ENCODE measurements at regions not wholly inside any gene's neighbourhood (a gene's known extent, or its start where the extent isn't known, plus 50 kb on each side); places are given as distances from the start of the nearest gene placed in this dataset.
A peak's percentile ranks its signal among the peaks of the same experiment; 100 is the strongest.
"Not testable (repeated sequence)": the region's sequence is repeated elsewhere in the genome, so short reads cannot be mapped to it uniquely, and the experiment has no call there.

- not testable (repeated sequence) for H3K4me1 ChIP-seq (ENCODE audit: control insufficient read depth, insufficient read depth, low read length); H3K4me3 ChIP-seq (ENCODE audit: low read depth, low read length); H3K9me3 ChIP-seq (ENCODE audit: control insufficient read depth, insufficient read depth, low read length); DNase-seq (ENCODE audit: low read depth in 4 of 6, low spot score in 6 of 6); H3K27me3 ChIP-seq (ENCODE audit: control insufficient read depth, insufficient read depth, low read length); H3K27ac ChIP-seq (ENCODE audit: low read depth, low read length)
- peaks cover 36% of the 10 kb centered on the region for H3K36me3 ChIP-seq (ENCODE audit: control insufficient read depth, insufficient read depth, low read length)
- 86% methylated on average over 15 of the region's 16 CpGs for WGBS (ENCODE audit: insufficient coverage)
These were observed 158.1 kb upstream of the CDK13 start for GRCh38 chr7:39791911-39792310.

- H3K27ac ChIP-seq (ENCODE audit: low read depth, low read length); H3K9me3 ChIP-seq (ENCODE audit: control insufficient read depth, insufficient read depth, low read length); H3K4me1 ChIP-seq (ENCODE audit: control insufficient read depth, insufficient read depth, low read length); H3K4me3 ChIP-seq (ENCODE audit: low read depth, low read length); DNase-seq (ENCODE audit: low read depth in 4 of 6, low spot score in 6 of 6); H3K27me3 ChIP-seq (ENCODE audit: control insufficient read depth, insufficient read depth, low read length): not testable (repeated sequence)
- H3K36me3 ChIP-seq (ENCODE audit: control insufficient read depth, insufficient read depth, low read length): peaks cover 36% of the 10 kb centered on the region
- WGBS (ENCODE audit: insufficient coverage): 91% methylated on average over 11 of the region's 22 CpGs
These were observed 157.0 kb upstream of the CDK13 start for GRCh38 chr7:39793026-39793425.

GRCh38 chr7:39793851-39794250 is 156.2 kb upstream of the CDK13 start:
- H3K9me3 ChIP-seq (ENCODE audit: control insufficient read depth, insufficient read depth, low read length); H3K27ac ChIP-seq (ENCODE audit: low read depth, low read length); DNase-seq (ENCODE audit: low read depth in 4 of 6, low spot score in 6 of 6); H3K27me3 ChIP-seq (ENCODE audit: control insufficient read depth, insufficient read depth, low read length); H3K4me1 ChIP-seq (ENCODE audit: control insufficient read depth, insufficient read depth, low read length); H3K4me3 ChIP-seq (ENCODE audit: low read depth, low read length): not testable (repeated sequence)
- WGBS (ENCODE audit: insufficient coverage): 96% methylated on average over 23 of the region's 23 CpGs
- peaks cover 36% of the 10 kb centered on the region for H3K36me3 ChIP-seq (ENCODE audit: control insufficient read depth, insufficient read depth, low read length)

GRCh38 chr7:39796947-39797346 is 153.1 kb upstream of the CDK13 start:
- not testable (repeated sequence) for H3K27ac ChIP-seq (ENCODE audit: low read depth, low read length); H3K4me1 ChIP-seq (ENCODE audit: control insufficient read depth, insufficient read depth, low read length); DNase-seq (ENCODE audit: low read depth in 4 of 6, low spot score in 6 of 6); H3K9me3 ChIP-seq (ENCODE audit: control insufficient read depth, insufficient read depth, low read length); H3K27me3 ChIP-seq (ENCODE audit: control insufficient read depth, insufficient read depth, low read length); H3K4me3 ChIP-seq (ENCODE audit: low read depth, low read length)
- H3K36me3 ChIP-seq (ENCODE audit: control insufficient read depth, insufficient read depth, low read length): peaks cover 33% of the 10 kb centered on the region
- WGBS (ENCODE audit: insufficient coverage): no CpG with 5 or more reads among the region's 6 CpGs

GRCh38 chr7:39798077-39798476 is 152.0 kb upstream of the CDK13 start:
- H3K27me3 ChIP-seq (ENCODE audit: control insufficient read depth, insufficient read depth, low read length); H3K27ac ChIP-seq (ENCODE audit: low read depth, low read length); DNase-seq (ENCODE audit: low read depth in 4 of 6, low spot score in 6 of 6); H3K4me1 ChIP-seq (ENCODE audit: control insufficient read depth, insufficient read depth, low read length); H3K4me3 ChIP-seq (ENCODE audit: low read depth, low read length); H3K9me3 ChIP-seq (ENCODE audit: control insufficient read depth, insufficient read depth, low read length): not testable (repeated sequence)
- 89% methylated on average over 3 of the region's 10 CpGs for WGBS (ENCODE audit: insufficient coverage)
- H3K36me3 ChIP-seq (ENCODE audit: control insufficient read depth, insufficient read depth, low read length): peaks cover 21% of the 10 kb centered on the region

GRCh38 chr7:39808796-39809481 is 141.1 kb upstream of the CDK13 start:
- Histone ChIP-seq H3K27ac (ENCODE audit: low read depth, low read length) (no peak overlapping the region), H3K9me3 (ENCODE audit: control insufficient read depth, insufficient read depth, low read length) (no peaks in the 10 kb centered on the region), H3K36me3 (ENCODE audit: control insufficient read depth, insufficient read depth, low read length) (no peaks in the 10 kb centered on the region), H3K4me3 (ENCODE audit: low read depth, low read length) (no peak overlapping the region), H3K4me1 (ENCODE audit: control insufficient read depth, insufficient read depth, low read length) (no peaks in the 10 kb centered on the region), H3K27me3 (ENCODE audit: control insufficient read depth, insufficient read depth, low read length) (no peaks in the 10 kb centered on the region)
- WGBS (ENCODE audit: insufficient coverage): 90% methylated on average over 2 of the region's 10 CpGs
- DNase-seq (ENCODE audit: low read depth in 4 of 6, low spot score in 6 of 6): no peak

GRCh38 chr7:39810204-39810642 is 139.8 kb upstream of the CDK13 start:
- Histone ChIP-seq H3K4me1 (ENCODE audit: control insufficient read depth, insufficient read depth, low read length) (no peaks in the 10 kb centered on the region), H3K4me3 (ENCODE audit: low read depth, low read length) (no peak overlapping the region), H3K36me3 (ENCODE audit: control insufficient read depth, insufficient read depth, low read length) (no peaks in the 10 kb centered on the region), H3K27me3 (ENCODE audit: control insufficient read depth, insufficient read depth, low read length) (no peaks in the 10 kb centered on the region), H3K27ac (ENCODE audit: low read depth, low read length) (no peak overlapping the region), H3K9me3 (ENCODE audit: control insufficient read depth, insufficient read depth, low read length) (no peaks in the 10 kb centered on the region)
- WGBS (ENCODE audit: insufficient coverage): 82% methylated on average over 8 of the region's 9 CpGs
- no peak for DNase-seq (ENCODE audit: low read depth in 4 of 6, low spot score in 6 of 6)

- Histone ChIP-seq H3K36me3 (ENCODE audit: control insufficient read depth, insufficient read depth, low read length) (no peaks in the 10 kb centered on the region), H3K9me3 (ENCODE audit: control insufficient read depth, insufficient read depth, low read length) (no peaks in the 10 kb centered on the region), H3K27me3 (ENCODE audit: control insufficient read depth, insufficient read depth, low read length) (no peaks in the 10 kb centered on the region), H3K4me3 (ENCODE audit: low read depth, low read length) (no peak overlapping the region), H3K4me1 (ENCODE audit: control insufficient read depth, insufficient read depth, low read length) (no peaks in the 10 kb centered on the region), H3K27ac (ENCODE audit: low read depth, low read length) (no peak overlapping the region)
- WGBS (ENCODE audit: insufficient coverage): no CpG with 5 or more reads among the region's 4 CpGs
- DNase-seq (ENCODE audit: low read depth in 4 of 6, low spot score in 6 of 6): no peak
These were observed 139.3 kb upstream of the CDK13 start for GRCh38 chr7:39810710-39811109.

GRCh38 chr7:39811161-39811614 is 138.9 kb upstream of the CDK13 start:
- WGBS (ENCODE audit: insufficient coverage): 50% methylated on average over 1 of the region's 1 CpG
- peak in 2 of 6 donors; percentile 9 to 21 for DNase-seq (ENCODE audit: low read depth in 4 of 6, low spot score in 6 of 6)
- H3K4me1 ChIP-seq (ENCODE audit: control insufficient read depth, insufficient read depth, low read length): no peaks in the 10 kb centered on the region
- no peaks in the 10 kb centered on the region for H3K9me3 ChIP-seq (ENCODE audit: control insufficient read depth, insufficient read depth, low read length)
- H3K36me3 ChIP-seq (ENCODE audit: control insufficient read depth, insufficient read depth, low read length): no peaks in the 10 kb centered on the region
- H3K27ac ChIP-seq (ENCODE audit: low read depth, low read length): no peak overlapping the region
- H3K4me3 ChIP-seq (ENCODE audit: low read depth, low read length): no peak overlapping the region
- no peaks in the 10 kb centered on the region for H3K27me3 ChIP-seq (ENCODE audit: control insufficient read depth, insufficient read depth, low read length)

GRCh38 chr7:39816462-39817060 is 133.5 kb upstream of the CDK13 start:
- no peak overlapping the region for H3K4me3 ChIP-seq (ENCODE audit: low read depth, low read length)
- no peaks in the 10 kb centered on the region for H3K36me3 ChIP-seq (ENCODE audit: control insufficient read depth, insufficient read depth, low read length)
- H3K4me1 ChIP-seq (ENCODE audit: control insufficient read depth, insufficient read depth, low read length): no peaks in the 10 kb centered on the region
- DNase-seq (ENCODE audit: low read depth in 4 of 6, low spot score in 6 of 6): peak in 2 of 6 donors; percentile 21 to 35
- no peaks in the 10 kb centered on the region for H3K9me3 ChIP-seq (ENCODE audit: control insufficient read depth, insufficient read depth, low read length)
- WGBS (ENCODE audit: insufficient coverage): 49% methylated on average over 2 of the region's 7 CpGs
- H3K27me3 ChIP-seq (ENCODE audit: control insufficient read depth, insufficient read depth, low read length): no peaks in the 10 kb centered on the region
- no peak overlapping the region for H3K27ac ChIP-seq (ENCODE audit: low read depth, low read length)
